K562 (cell line): ENCODE measurements at regions not wholly inside any gene's neighbourhood (a gene's known extent, or its start where the extent isn't known, plus 50 kb on each side); places are given as distances from the start of the nearest gene placed in this dataset.
A peak's percentile ranks its signal among the peaks of the same experiment; 100 is the strongest.

Source experiments
- ATAC-seq: fragments of 200-7000 bp; cut with Tn5 transposase; 3 replicates; pipeline ENCODE4 v1.9.1; 2020; ENCODE audit warnings: moderate library complexity
- BruUV-seq: library from RNA; stranded (reverse); fragments of 400-500 nt; replicated peaks from 2 replicates; lab custom pipeline; 2021; lab: Mats Ljungman, UMichigan
- CTCF ChIA-PET: fragments of 300-600 bp; formaldehyde crosslinking; extraction: SDS; loops from one replicate; lab custom pipeline; 2021; ENCODE audit warnings: low intra/inter-chr PET ratio; lab: Yijun Ruan, JAX
- POLR2A ChIA-PET: fragments of 300-600, 350-650 bp; sonication (Branson Sonifier 250); formaldehyde crosslinking; extraction: SDS; loops from one replicate; lab custom pipeline; 2021; ENCODE audit warnings: antibody characterized with exemption, inconsistent platforms; lab: Yijun Ruan, JAX
- DNase-seq, 4 experiments: peaks; one replicate each; pipeline versions ENCODE4 v3.0.0 to v3.0.0-alpha.2; 2011 to 2018; ENCODE audit warnings: low spot score in 3 of 4, mixed read lengths in 3 of 4; ENCODE audit errors: extremely low read depth in 1 of 4
- FAIRE-seq: peaks from 2 replicates; lab custom pipeline; 2011; peaks lifted over from hg19 to GRCh38; lab: Jason Lieb, UNC
- H2AFZ ChIP-seq: 2 replicates; pipeline ENCODE4 v1.6.0; 2011; ENCODE audit warnings: low read depth, low read length, control low read depth, inconsistent platforms
- H3K27ac ChIP-seq: fragments of 200-600 bp; 3 replicates; pipeline ENCODE4 v1.8.0; 2011; ENCODE audit warnings: low read depth, mild to moderate bottlenecking, control low read depth, inconsistent platforms, low read length, moderate library complexity, mixed read lengths; ENCODE audit errors: extremely low read depth
- H3K27me3 ChIP-seq, 2 experiments: fragments of 300-600 bp in 1 of 2; 2 replicates in 1 of 2; 3 replicates in 1 of 2; pipeline versions ENCODE4 v1.6.0 to v1.8.0; 2011; ENCODE audit warnings: inconsistent platforms in 2 of 2, low read length in 2 of 2, mild to moderate bottlenecking in 1 of 2, mixed read lengths in 1 of 2, moderate library complexity in 1 of 2; ENCODE audit not compliant: control insufficient read depth in 2 of 2, insufficient read depth in 2 of 2
- H3K36me3 ChIP-seq: fragments of 300-600 bp; 3 replicates; pipeline ENCODE4 v1.8.0; 2011; ENCODE audit warnings: mild to moderate bottlenecking, low read length, inconsistent platforms; ENCODE audit not compliant: control insufficient read depth, insufficient read depth
- H3K4me1 ChIP-seq, 2 experiments: fragments of 200-600 bp in 1 of 2; replicated peaks in 1 of 2; 2 replicates in 1 of 2; 3 replicates in 1 of 2; pipeline versions ENCODE4 v1.5.1 to v1.8.0; 2011; ENCODE audit warnings: inconsistent platforms in 2 of 2, low read length in 2 of 2, mild to moderate bottlenecking in 1 of 2, mixed read lengths in 1 of 2, moderate library complexity in 1 of 2; ENCODE audit not compliant: control insufficient read depth in 2 of 2, insufficient read depth in 2 of 2
- H3K4me2 ChIP-seq: 2 replicates; pipeline ENCODE4 v1.6.1; 2011; ENCODE audit warnings: low read length, control low read depth, inconsistent platforms, mixed read lengths; ENCODE audit not compliant: insufficient read depth
- H3K4me3 ChIP-seq: fragments of 200-600 bp; sonication (generic), shearing (Covaris generic); 2 replicates; pipeline ENCODE4 v1.5.1; 2016; ENCODE audit warnings: control low read depth, inconsistent platforms
- H3K79me2 ChIP-seq: fragments of 200-600 bp; 3 replicates; pipeline ENCODE4 v1.8.0; 2011; ENCODE audit warnings: low read length, inconsistent platforms; ENCODE audit not compliant: control insufficient read depth, insufficient read depth
- H3K9ac ChIP-seq, 2 experiments: 2 replicates each; pipeline versions ENCODE4 v1.6.0 to v1.6.1; 2011; ENCODE audit warnings: low read depth in 2 of 2, low read length in 2 of 2, control low read depth in 1 of 2, inconsistent platforms in 1 of 2, mild to moderate bottlenecking in 1 of 2, mixed read lengths in 1 of 2; ENCODE audit not compliant: insufficient read depth in 1 of 2
- H3K9me1 ChIP-seq: one replicate; pipeline ENCODE4 v1.6.0; 2011; ENCODE audit warnings: inconsistent platforms, mild to moderate bottlenecking, low read length, moderate library complexity; ENCODE audit not compliant: control insufficient read depth, insufficient read depth
- H3K9me3 ChIP-seq: replicated peaks from 2 replicates; pipeline ENCODE4 v1.5.1; 2011; ENCODE audit warnings: low read depth, low read length, inconsistent platforms; ENCODE audit not compliant: control insufficient read depth, insufficient read depth
- H4K20me1 ChIP-seq: replicated peaks from 2 replicates; pipeline ENCODE4 v1.6.1; 2011; ENCODE audit warnings: low read length, inconsistent platforms, mixed read lengths; ENCODE audit not compliant: control insufficient read depth, insufficient read depth
- FOXP1 ChIP-seq: sonication (generic); formaldehyde crosslinking; IDR thresholded peaks from 2 replicates; pipeline ENCODE4 v1.8.0; 2022; ENCODE audit warnings: mild to moderate bottlenecking, missing genetic modification reagents
- HMG20A ChIP-seq: fragments of 450-650 bp; formaldehyde crosslinking; conservative IDR thresholded peaks from 2 replicates; pipeline ENCODE4 v1.4.0; 2020; ENCODE audit warnings: mild to moderate bottlenecking, mixed read lengths
- RNF2 ChIP-seq: sonication (generic); IDR thresholded peaks from 2 replicates; pipeline ENCODE4 v1.6.1; 2016
- TAL1 ChIP-seq: fragments of 450-650 bp; IDR thresholded peaks from 2 replicates; pipeline ENCODE4 v1.6.1; 2016; ENCODE audit warnings: mild to moderate bottlenecking
- ZFPM2 ChIP-seq: fragments of 250-450 bp; sonication (Bioruptor Pico); IDR thresholded peaks from 2 replicates; pipeline ENCODE4 v1.5.1; 2022; ENCODE audit warnings: mild to moderate bottlenecking
- ZNF121 ChIP-seq: sonication (generic); formaldehyde crosslinking; conservative IDR thresholded peaks from 2 replicates; pipeline ENCODE4 v1.8.0; 2022; ENCODE audit warnings: missing genetic modification reagents
- WGBS: fragments of 100-300 bp; shearing (Covaris generic); methylation state at CpG from one replicate; pipeline ENCODE4 v1.1.6; 2016; ENCODE audit warnings: low coverage, mixed read lengths; ENCODE audit not compliant: insufficient coverage; ENCODE audit errors: missing lambda C conversion rate; 5-methylcytosine and 5-hydroxymethylcytosine counted together
- in situ Hi-C: fragments of 300-500 bp; cut with MboI; formaldehyde crosslinking; loops from 4 replicates; pipeline ENCODE4 v1.15.0; 2018; ENCODE audit warnings: inconsistent platforms, mixed read lengths
- intact Hi-C: fragments of 100-400 bp; cut with micrococcal nuclease; formaldehyde crosslinking; loops from 2 replicates; pipeline ENCODE4 v1.14.2; 2022

DNA sequence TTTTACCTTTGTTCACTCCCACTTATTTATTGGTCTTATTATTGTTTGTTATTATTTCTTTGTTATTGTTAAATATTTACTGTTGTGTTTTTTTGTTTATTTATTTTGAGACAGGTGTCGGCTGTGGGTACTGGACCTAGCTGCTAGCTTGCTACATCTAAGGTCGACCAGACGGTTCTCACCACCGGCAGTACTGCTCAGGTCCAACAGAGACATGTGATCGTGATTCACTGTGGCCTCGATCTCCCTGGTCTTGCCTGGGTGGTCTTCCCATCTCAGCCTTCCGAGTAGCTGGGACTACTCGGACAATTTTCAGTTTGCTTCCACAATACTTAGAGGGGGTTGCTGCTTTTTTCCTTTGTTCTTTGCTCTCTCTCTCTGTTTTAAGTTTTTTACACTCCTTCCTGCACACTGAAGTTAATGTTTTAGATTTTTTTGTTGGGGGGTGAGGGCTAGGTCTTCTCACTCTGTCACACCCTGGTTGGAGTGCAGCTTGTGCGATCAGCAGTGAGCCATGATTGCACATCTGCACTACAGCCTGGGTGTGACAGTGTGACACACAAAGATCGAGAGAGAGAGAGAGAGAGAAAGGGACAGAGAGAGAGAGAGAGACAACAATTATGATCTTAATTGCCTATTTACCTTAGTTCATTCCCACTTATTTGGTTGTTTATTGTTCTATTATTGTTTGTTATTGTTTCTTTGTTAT lies 1432.4 kb downstream of the UQCRFS1 start (continued):
- TF ChIP-seq HMG20A (CRISPR knock-in tag) (no peak), ZFPM2 (CRISPR knock-in tag) (no peak)

DNA sequence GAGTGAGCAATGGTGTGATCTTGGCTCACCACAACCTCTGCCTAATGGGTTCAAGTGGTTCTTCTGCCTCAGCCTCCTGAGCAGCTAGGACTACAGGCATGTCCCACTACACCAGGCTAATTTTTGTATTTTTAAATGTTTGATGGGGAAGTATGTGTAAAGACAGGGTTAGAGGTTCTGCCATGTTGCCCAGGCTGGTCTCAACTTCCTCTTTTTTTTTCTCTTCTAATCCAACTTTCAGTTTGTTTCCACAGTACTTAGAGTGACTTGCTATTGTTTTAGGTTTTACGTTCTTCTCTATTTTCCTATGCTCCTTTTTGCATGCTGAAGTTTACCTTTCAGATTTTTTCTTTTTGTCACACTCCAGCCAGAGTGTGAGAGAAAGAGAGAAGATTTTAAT lies 1433.0 kb downstream of the UQCRFS1 start:
- TF ChIP-seq ZNF121 (CRISPR knock-in tag) (0 out of 2 replicates have a peak, but pooled peaks have one; percentile 12), TAL1 (no peak), FOXP1 (no peak), RNF2 (no peak)
- ATAC-seq (no peak), FAIRE-seq (no peak), DNase-seq (no peak)
- H3K4me3 ChIP-seq, result no peak overlapping the region
- H4K20me1 ChIP-seq, result no peaks in the 10 kb centered on the region
- no peak overlapping the region for H3K27ac ChIP-seq
- H3K4me1 ChIP-seq, result no peaks in the 10 kb centered on the region
- H3K79me2 ChIP-seq, result peaks cover 16% of the 10 kb centered on the region; the same call in 1 of the 3 replicates
- no peak overlapping the region for H3K9ac ChIP-seq
- H3K36me3 ChIP-seq, result peaks cover 12% of the 10 kb centered on the region; the same call in 1 of the 3 replicates
- ChIA-PET POLR2A (interaction anchor here (0.6 kb wide), 1 partner anchor 968 kb away, joined by 3 read pairs; no protein-coding TSS in a partner anchor), CTCF (no interaction called here)
- H3K4me2 ChIP-seq, result no peak overlapping the region
- H3K27me3 ChIP-seq, result no peaks in the 10 kb centered on the region
- intact Hi-C loops, result no loop called here
- 89% methylated on average over 1 of the region's 1 CpG for WGBS
- in situ Hi-C loops, result no loop called here
- BruUV-seq, result no TSS peak
- H2AFZ ChIP-seq, result no peak overlapping the region
- H3K9me1 ChIP-seq, result no peaks in the 10 kb centered on the region
- peaks cover 3% of the 10 kb centered on the region; the same call in 1 of the 2 replicates for H3K9me3 ChIP-seq
